CD14-positive monocyte (primary cell): ENCODE measurements at regions not wholly inside any gene's neighbourhood (a gene's known extent, or its start where the extent isn't known, plus 50 kb on each side); places are given as distances from the start of the nearest gene placed in this dataset.

Experiments used
- DNase-seq, 3 donors: peaks; one replicate each; pipeline ENCODE4 v3.0.0-alpha.2; 2011 to 2022
- H2AFZ ChIP-seq: 2 replicates; pipeline ENCODE4 v1.6.0; 2012; ENCODE audit warnings: mild to moderate bottlenecking, low read depth, low read length, inconsistent platforms; ENCODE audit not compliant: insufficient read depth, poor library complexity, severe bottlenecking
- H3K27ac ChIP-seq, 2 donors: 1 replicate in 1 of 2; 2 replicates in 1 of 2; pipeline ENCODE4 v1.5.1; 2012 to 2013; ENCODE audit warnings: low read length in 2 of 2, control low read depth in 1 of 2, inconsistent platforms in 1 of 2, low read depth in 1 of 2, mild to moderate bottlenecking in 1 of 2
- H3K27me3 ChIP-seq, 2 donors: one replicate each; pipeline versions ENCODE4 v1.6.0 to v1.6.1; 2011 to 2013; ENCODE audit warnings: low read length in 2 of 2; ENCODE audit not compliant: control insufficient read depth in 2 of 2, insufficient read depth in 2 of 2
- H3K36me3 ChIP-seq, 2 donors: replicated peaks in 1 of 2; 1 replicate in 1 of 2; 2 replicates in 1 of 2; pipeline versions ENCODE4 v1.5.1 to v1.6.1; 2012 to 2013; ENCODE audit warnings: low read length in 2 of 2, control low read depth in 1 of 2, inconsistent platforms in 1 of 2, mild to moderate bottlenecking in 1 of 2; ENCODE audit not compliant: insufficient read depth in 2 of 2, control insufficient read depth in 1 of 2
- H3K4me1 ChIP-seq, 2 donors: 1 replicate in 1 of 2; 2 replicates in 1 of 2; pipeline versions ENCODE4 v1.5.1 to v1.6.1; 2012 to 2013; ENCODE audit warnings: low read length in 2 of 2, control low read depth in 1 of 2, inconsistent platforms in 1 of 2, mild to moderate bottlenecking in 1 of 2, moderate library complexity in 1 of 2; ENCODE audit not compliant: insufficient read depth in 2 of 2, control insufficient read depth in 1 of 2
- H3K4me2 ChIP-seq: replicated peaks from 2 replicates; pipeline ENCODE3; 2012; ENCODE audit warnings: low read length, moderate library complexity, mild to moderate bottlenecking; ENCODE audit not compliant: poor library complexity, severe bottlenecking; ENCODE audit errors: extremely low read depth
- H3K4me3 ChIP-seq, 3 experiments: fragments of 200-600 bp in 1 of 3; sonication (generic) in 1 of 3; replicated peaks in 1 of 3; 1 replicate in 2 of 3; 2 replicates in 1 of 3; pipeline ENCODE4 v1.5.1; 2011 to 2013; ENCODE audit warnings: low read length in 3 of 3, mild to moderate bottlenecking in 3 of 3, control low read depth in 2 of 3, low read depth in 2 of 3, inconsistent platforms in 1 of 3, moderate library complexity in 1 of 3
- H3K79me2 ChIP-seq: 2 replicates; pipeline ENCODE4 v1.6.0; 2012; ENCODE audit warnings: mild to moderate bottlenecking, control low read depth, inconsistent platforms, low read length, moderate library complexity; ENCODE audit not compliant: insufficient read depth
- H3K9ac ChIP-seq: 2 replicates; pipeline ENCODE4 v1.6.0; 2017; ENCODE audit warnings: low read length, mild to moderate bottlenecking; ENCODE audit not compliant: insufficient read depth, poor library complexity, severe bottlenecking
- H3K9me3 ChIP-seq, 2 donors: replicated peaks in 1 of 2; 1 replicate in 1 of 2; 2 replicates in 1 of 2; pipeline versions ENCODE4 v1.5.1 to v1.6.1; 2012 to 2013; ENCODE audit warnings: low read length in 2 of 2, control low read depth in 1 of 2; ENCODE audit not compliant: control insufficient read depth in 1 of 2, insufficient read depth in 1 of 2
- H4K20me1 ChIP-seq: 2 replicates; pipeline ENCODE4 v1.6.0; 2012; ENCODE audit warnings: mild to moderate bottlenecking, low read length, control low read depth, moderate library complexity; ENCODE audit not compliant: insufficient read depth
- H3K27ac Mint-ChIP-seq, 7 donors: one replicate each; pipeline ENCODE4 v1.8.0; 2020; ENCODE audit warnings: mild to moderate bottlenecking in 7 of 7, mixed read lengths in 7 of 7, moderate library complexity in 6 of 7, inconsistent platforms in 2 of 7
- H3K27me3 Mint-ChIP-seq, 3 donors: one replicate each; pipeline ENCODE4 v1.8.0; 2021 to 2022; ENCODE audit warnings: low read depth in 3 of 3, mild to moderate bottlenecking in 3 of 3, mixed read lengths in 3 of 3, moderate library complexity in 3 of 3, inconsistent platforms in 1 of 3
- H3K36me3 Mint-ChIP-seq, 2 donors: one replicate each; pipeline ENCODE4 v1.8.0; 2020; ENCODE audit warnings: mixed read lengths in 2 of 2, inconsistent platforms in 1 of 2, mild to moderate bottlenecking in 1 of 2
- H3K4me1 Mint-ChIP-seq: one replicate; pipeline ENCODE4 v1.8.0; 2020; ENCODE audit warnings: mild to moderate bottlenecking, mixed read lengths
- H3K4me3 Mint-ChIP-seq, 2 donors: one replicate each; pipeline ENCODE4 v1.8.0; 2020; ENCODE audit warnings: mild to moderate bottlenecking in 2 of 2, mixed read lengths in 2 of 2, moderate library complexity in 1 of 2
- H3K9me3 Mint-ChIP-seq, 7 donors: one replicate each; pipeline ENCODE4 v1.8.0; 2020 to 2022; ENCODE audit warnings: mixed read lengths in 7 of 7, mild to moderate bottlenecking in 6 of 7, moderate library complexity in 6 of 7, inconsistent platforms in 2 of 7
- CTCF ChIP-seq: fragments of 200-600 bp; IDR thresholded peaks from one replicate; pipeline ENCODE4 v1.8.0; 2022; ENCODE audit warnings: antibody characterized with exemption, mild to moderate bottlenecking
- WGBS: methylation state at CpG from one replicate; pipeline ENCODE4 v1.1.5; 2013; ENCODE audit warnings: missing lambda C conversion rate; ENCODE audit not compliant: insufficient coverage; 5-methylcytosine and 5-hydroxymethylcytosine counted together
- intact Hi-C, 2 donors: fragments of 100-400 bp; cut with micrococcal nuclease; formaldehyde crosslinking; loops; one replicate each; pipeline versions ENCODE4 v1.15.0 to v1.15.1; 2023

GRCh38 chr2:219958941-219959340 is 331.5 kb downstream of the SLC4A3 start:
- Histone ChIP-seq H3K9ac (no peak overlapping the region), H3K36me3 (no peaks in the 10 kb centered on the region), H3K4me2 (no peak overlapping the region), H3K4me3 (no peak overlapping the region), H3K9me3 (peaks cover 0 to 16% of the 10 kb centered on the region in 2 donors), H3K4me1 (no peaks in the 10 kb centered on the region), H3K79me2 (no peaks in the 10 kb centered on the region), H2AFZ (no peak overlapping the region), H4K20me1 (no peaks in the 10 kb centered on the region), H3K27ac (no peak overlapping the region), H3K27me3 (no peaks in the 10 kb centered on the region)
- H3K4me1 Mint-ChIP-seq: no peaks in the 10 kb centered on the region
- no CpG with 5 or more reads among the region's 1 CpG for WGBS
- DNase-seq: no peak
- H3K9me3 Mint-ChIP-seq: peaks cover 0 to 19% (median 8%) of the 10 kb centered on the region in 7 donors
- H3K36me3 Mint-ChIP-seq: no peaks in the 10 kb centered on the region
- peaks cover 0 to 2% (median 0%) of the 10 kb centered on the region in 3 donors for H3K27me3 Mint-ChIP-seq
- TF ChIP-seq CTCF: no peak
- no peak overlapping the region for H3K4me3 Mint-ChIP-seq
- H3K27ac Mint-ChIP-seq: no peak overlapping the region
- intact Hi-C loops: no loop called here

GRCh38 chr2:219959471-219959870 is 332.0 kb downstream of the SLC4A3 start:
- TF ChIP-seq CTCF: no peak
- H3K27me3 Mint-ChIP-seq: peaks cover 0 to 2% (median 0%) of the 10 kb centered on the region in 3 donors
- H3K27ac Mint-ChIP-seq: no peak overlapping the region
- H4K20me1 ChIP-seq: no peaks in the 10 kb centered on the region
- no peaks in the 10 kb centered on the region for H3K4me1 Mint-ChIP-seq
- H3K9ac ChIP-seq: no peak overlapping the region
- H3K36me3 Mint-ChIP-seq: no peaks in the 10 kb centered on the region
- intact Hi-C loops: no loop called here
- no peak overlapping the region for H3K4me2 ChIP-seq
- H3K79me2 ChIP-seq: no peaks in the 10 kb centered on the region
- H3K9me3 Mint-ChIP-seq: peaks cover 0 to 22% (median 8%) of the 10 kb centered on the region in 7 donors
- no peaks in the 10 kb centered on the region for H3K4me1 ChIP-seq
- H3K27ac ChIP-seq: no peak overlapping the region
- WGBS: 80% methylated on average over 1 of the region's 4 CpGs
- no peaks in the 10 kb centered on the region for H3K27me3 ChIP-seq
- no peak overlapping the region for H3K4me3 ChIP-seq
- H3K4me3 Mint-ChIP-seq: no peak overlapping the region
- no peak for DNase-seq
- H3K36me3 ChIP-seq: no peaks in the 10 kb centered on the region
- H2AFZ ChIP-seq: no peak overlapping the region
- H3K9me3 ChIP-seq: peaks cover 0 to 16% of the 10 kb centered on the region in 2 donors
